IPS-20b (cell line): ENCODE measurements at regions not wholly inside any gene's neighbourhood (a gene's known extent, or its start where the extent isn't known, plus 50 kb on each side); places are given as distances from the start of the nearest gene placed in this dataset.
"Not testable (repeated sequence)": the region's sequence is repeated elsewhere in the genome, so short reads cannot be mapped to it uniquely, and the experiment has no call there.

ENCODE experiments used
- H3K27ac ChIP-seq: one replicate; pipeline ENCODE4 v1.5.1; 2013; ENCODE audit warnings: low read length
- H3K27me3 ChIP-seq: 2 replicates; pipeline ENCODE4 v1.6.1; 2013; ENCODE audit warnings: mild to moderate bottlenecking, low read length, inconsistent platforms; ENCODE audit not compliant: insufficient read depth
- H3K36me3 ChIP-seq: 2 replicates; pipeline ENCODE4 v1.6.1; 2013; ENCODE audit warnings: low read depth, mild to moderate bottlenecking, inconsistent platforms, low read length, moderate library complexity; ENCODE audit not compliant: insufficient read depth
- H3K4me1 ChIP-seq: 2 replicates; pipeline ENCODE4 v1.6.1; 2013; ENCODE audit warnings: mild to moderate bottlenecking, control low read depth, inconsistent platforms, low read length, moderate library complexity; ENCODE audit not compliant: insufficient read depth
- H3K4me3 ChIP-seq: 2 replicates; pipeline ENCODE4 v1.5.1; 2013; ENCODE audit warnings: mild to moderate bottlenecking, low read length, inconsistent platforms
- H3K9ac ChIP-seq: 2 replicates; pipeline ENCODE4 v1.6.1; 2013; ENCODE audit warnings: low read depth, mild to moderate bottlenecking, inconsistent platforms, low read length, moderate library complexity
- H3K9me3 ChIP-seq: 2 replicates; pipeline ENCODE4 v1.6.1; 2013; ENCODE audit warnings: mild to moderate bottlenecking, low read depth, low read length, inconsistent platforms; ENCODE audit not compliant: insufficient read depth

DNA sequence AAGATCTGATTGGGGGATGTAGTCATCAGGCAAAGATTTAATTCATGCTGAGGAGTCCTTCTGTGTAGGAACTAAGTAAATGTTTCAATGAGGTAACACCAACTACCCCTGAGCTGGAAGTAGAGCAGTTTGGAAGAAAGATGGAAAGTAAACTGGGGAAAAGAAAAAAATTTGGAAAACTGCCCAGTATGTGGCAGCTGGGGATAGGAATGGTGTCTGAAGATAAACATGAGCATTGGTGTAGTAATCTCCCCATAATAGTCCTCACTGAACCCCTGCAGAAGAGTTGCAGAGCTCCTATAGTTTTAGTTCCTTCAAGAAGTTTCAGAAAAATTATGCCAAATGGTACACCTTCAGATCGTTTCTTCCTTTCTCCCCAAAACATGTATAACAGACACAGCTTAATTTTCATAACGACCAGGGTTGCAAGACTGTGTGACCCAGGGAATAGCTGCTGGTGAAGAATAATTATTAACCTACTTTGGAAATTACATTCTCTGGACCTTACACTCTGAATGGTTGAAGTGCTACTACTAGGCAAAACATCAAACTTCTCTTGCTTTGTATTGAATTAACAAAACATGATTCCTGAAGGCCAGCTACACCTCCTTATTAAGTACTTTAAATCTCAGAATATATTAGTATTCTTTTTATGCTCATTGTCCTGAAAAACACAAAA is 446.4 kb upstream of the NRG3 start:
- H3K4me1 ChIP-seq: no peaks in the 10 kb centered on the region
- no peak overlapping the region for H3K27ac ChIP-seq
- no peaks in the 10 kb centered on the region for H3K36me3 ChIP-seq
- no peak overlapping the region for H3K4me3 ChIP-seq
- no peaks in the 10 kb centered on the region for H3K27me3 ChIP-seq
- no peak overlapping the region for H3K9ac ChIP-seq
- no peaks in the 10 kb centered on the region for H3K9me3 ChIP-seq

DNA sequence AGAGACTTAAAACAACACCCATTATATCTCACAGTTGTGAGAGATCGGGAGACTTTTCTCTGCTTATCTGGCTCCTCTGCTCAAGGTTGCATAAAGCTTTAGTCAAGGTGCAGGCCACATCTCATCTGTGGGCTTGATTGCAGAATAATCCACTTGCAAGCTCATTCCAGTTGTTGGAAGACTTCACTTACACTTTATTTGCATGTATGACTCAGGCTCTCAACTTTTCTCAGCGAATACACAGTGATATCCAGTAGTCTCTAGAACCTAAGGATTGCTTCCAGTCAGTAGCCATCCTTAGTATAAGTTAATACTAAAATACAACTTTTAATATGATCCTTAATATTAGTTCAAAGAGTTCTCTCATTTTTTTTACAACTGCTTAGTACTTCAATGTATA is 435.5 kb upstream of the NRG3 start:
- Histone ChIP-seq H3K4me3 (no peak overlapping the region), H3K9ac (no peak overlapping the region)

DNA sequence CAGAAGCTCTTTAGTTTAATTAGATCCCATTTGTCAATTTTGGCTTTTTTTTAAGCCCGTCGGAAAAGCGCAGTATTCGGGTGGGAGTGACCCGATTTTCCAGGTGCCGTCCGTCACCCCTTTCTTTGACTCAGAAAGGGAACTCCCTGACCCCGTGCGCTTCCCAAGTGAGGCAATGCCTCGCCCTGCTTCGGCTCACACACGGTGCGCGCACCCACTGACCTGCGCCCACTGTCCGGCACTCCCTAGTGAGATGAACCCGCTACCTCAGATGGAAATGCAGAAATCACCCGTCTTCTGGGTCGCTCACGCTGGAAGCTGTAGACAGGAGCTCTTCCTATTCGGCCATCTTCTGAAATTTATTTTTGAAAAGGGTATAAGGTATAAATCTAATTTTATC is 433.4 kb upstream of the NRG3 start:
- not testable (repeated sequence) for H3K27me3 ChIP-seq, H3K9me3 ChIP-seq, H3K4me1 ChIP-seq, H3K36me3 ChIP-seq, H3K27ac ChIP-seq, H3K4me3 ChIP-seq, H3K9ac ChIP-seq

More for the DNA sequence above, 435.5 kb upstream of the NRG3 start:
- Histone ChIP-seq H3K27me3 (no peaks in the 10 kb centered on the region), H3K4me1 (no peaks in the 10 kb centered on the region), H3K27ac (no peak overlapping the region), H3K9me3 (no peaks in the 10 kb centered on the region), H3K36me3 (no peaks in the 10 kb centered on the region)

DNA sequence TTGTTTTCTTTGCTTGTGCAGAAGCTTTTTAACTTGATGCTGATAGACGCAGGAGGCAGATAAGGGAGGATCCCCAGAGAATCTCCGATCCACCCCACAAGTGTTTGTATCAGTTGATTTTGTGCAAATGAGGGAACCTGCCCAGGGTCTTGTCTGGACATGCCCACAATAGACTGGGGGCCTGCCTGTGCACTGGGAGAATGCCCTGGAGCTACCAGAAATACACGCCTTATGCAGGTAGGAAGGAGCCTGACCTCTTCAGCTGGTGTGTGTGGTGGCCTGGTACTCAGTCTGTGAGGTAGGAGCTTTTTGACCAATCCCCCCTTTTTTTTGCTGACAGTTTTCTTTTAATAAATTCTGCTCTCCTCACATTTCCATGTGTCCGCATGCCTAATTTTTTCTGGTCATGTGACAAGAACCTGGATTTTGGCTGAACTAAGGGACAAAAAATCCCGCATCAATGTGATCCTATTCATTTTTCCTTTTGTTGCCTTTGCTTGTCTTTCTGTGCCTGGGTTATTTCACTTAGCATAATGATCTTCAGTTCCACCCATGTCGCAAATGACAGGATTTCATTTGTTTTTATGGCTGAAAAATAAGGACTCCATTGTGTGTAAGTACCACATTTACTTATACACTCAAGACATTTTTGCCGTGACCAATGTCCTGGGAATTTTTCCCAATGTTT is 430.6 kb upstream of the NRG3 start:
- Histone ChIP-seq H3K4me1 (no peaks in the 10 kb centered on the region), H3K27ac (no peak overlapping the region), H3K27me3 (no peaks in the 10 kb centered on the region), H3K4me3 (no peak overlapping the region), H3K9ac (no peak overlapping the region), H3K36me3 (no peaks in the 10 kb centered on the region), H3K9me3 (no peaks in the 10 kb centered on the region)

DNA sequence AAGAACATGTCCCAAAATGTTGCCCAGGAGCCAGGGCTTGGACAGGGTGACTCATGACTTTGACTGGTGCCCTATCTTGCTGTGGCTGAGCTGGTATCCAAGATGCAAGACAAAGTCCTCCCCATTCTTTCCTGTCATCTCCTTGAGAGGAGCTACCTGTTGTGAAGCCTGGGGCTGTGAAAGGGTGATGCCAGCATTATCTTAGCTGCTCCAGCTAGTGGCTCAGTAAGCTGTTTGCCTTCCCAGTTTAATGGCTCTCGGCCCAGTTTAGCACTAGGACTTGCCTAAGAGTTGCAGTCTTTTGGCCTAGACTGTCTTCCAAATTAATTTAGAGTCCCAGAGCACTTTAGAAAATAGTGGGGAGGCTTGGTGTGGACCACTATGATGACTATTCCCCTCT is 424.3 kb upstream of the NRG3 start:
- Histone ChIP-seq H3K27me3 (no peaks in the 10 kb centered on the region), H3K9me3 (no peaks in the 10 kb centered on the region), H3K4me1 (no peaks in the 10 kb centered on the region), H3K36me3 (no peaks in the 10 kb centered on the region), H3K27ac (no peak overlapping the region), H3K4me3 (no peak overlapping the region), H3K9ac (no peak overlapping the region)

DNA sequence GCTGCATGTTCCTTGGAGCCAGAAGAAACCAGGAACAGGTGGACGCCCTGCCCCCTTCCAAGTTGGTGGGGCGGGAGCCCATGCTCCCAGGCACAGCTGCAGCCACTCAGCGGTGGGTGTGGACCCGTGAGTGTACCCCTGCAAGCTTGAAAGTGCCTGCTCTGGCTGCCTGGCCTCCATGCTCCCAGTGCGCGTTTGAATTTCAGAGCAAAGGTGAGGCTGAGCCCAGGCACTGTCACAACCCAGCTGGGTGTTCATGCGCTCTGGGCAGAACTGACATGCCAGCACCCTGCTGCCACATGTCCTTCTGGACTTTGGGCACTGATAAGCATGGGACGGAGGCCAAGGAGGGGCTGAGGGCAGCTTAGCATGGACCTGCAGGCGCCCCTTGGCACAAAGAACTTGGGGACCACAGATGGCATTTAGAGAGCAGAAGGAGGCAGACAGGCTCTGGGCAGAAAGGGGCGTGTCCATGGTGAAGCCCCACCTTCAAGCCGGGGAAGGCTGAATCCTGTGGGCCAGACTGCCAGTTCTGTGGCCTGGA is 402.0 kb upstream of the NRG3 start:
- Histone ChIP-seq H3K4me3 (no peak overlapping the region), H3K27me3 (no peaks in the 10 kb centered on the region), H3K27ac (no peak overlapping the region), H3K36me3 (no peaks in the 10 kb centered on the region), H3K9me3 (peaks cover 17% of the 10 kb centered on the region; the same call in 1 of the 2 replicates), H3K4me1 (no peaks in the 10 kb centered on the region), H3K9ac (no peak overlapping the region)

DNA sequence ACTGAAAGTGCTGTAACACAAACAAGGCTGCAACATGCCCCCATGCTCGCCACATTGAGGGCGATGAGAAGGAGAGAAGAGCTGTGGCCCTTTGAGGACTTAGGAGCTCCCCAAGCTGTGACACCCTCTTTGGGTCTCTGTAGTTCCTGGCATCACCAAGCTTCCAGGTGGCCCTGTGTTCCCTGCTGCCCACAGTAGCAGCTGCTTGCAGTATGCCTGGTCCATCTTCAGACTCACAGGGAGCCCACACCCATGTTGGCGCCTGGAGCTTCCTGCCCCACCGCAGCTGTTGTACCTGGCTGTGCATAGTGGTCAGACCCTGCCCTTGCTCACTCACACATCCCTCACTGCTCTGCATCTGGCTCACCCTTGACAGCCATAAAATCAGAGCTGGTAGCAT is 401.2 kb upstream of the NRG3 start:
- Histone ChIP-seq H3K4me3 (no peak overlapping the region), H3K9me3 (peaks cover 17% of the 10 kb centered on the region; the same call in 1 of the 2 replicates), H3K4me1 (no peaks in the 10 kb centered on the region), H3K9ac (no peak overlapping the region), H3K27me3 (no peaks in the 10 kb centered on the region), H3K27ac (no peak overlapping the region), H3K36me3 (no peaks in the 10 kb centered on the region)

DNA sequence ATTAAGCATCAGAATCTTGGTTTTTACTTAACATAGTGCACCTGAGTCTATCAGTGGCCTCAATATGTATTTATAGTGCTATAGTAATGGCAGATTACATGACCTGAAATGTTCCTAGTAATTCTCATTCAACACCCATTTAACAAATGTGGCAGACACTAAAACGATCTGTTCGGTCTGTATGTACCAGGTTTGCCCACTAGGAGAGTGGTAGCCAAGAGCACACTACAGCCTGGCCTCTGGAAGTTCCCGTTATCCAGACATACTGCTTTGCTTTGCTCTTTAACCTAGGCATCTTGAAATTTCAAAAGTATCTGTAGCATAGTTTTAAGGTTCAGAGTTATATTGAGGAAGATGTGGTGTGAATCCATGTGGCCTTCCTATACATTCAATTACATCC is 395.7 kb upstream of the NRG3 start:
- no peaks in the 10 kb centered on the region for H3K9me3 ChIP-seq
- no peak overlapping the region for H3K27ac ChIP-seq
- no peak overlapping the region for H3K9ac ChIP-seq
- H3K4me3 ChIP-seq: no peak overlapping the region
- H3K4me1 ChIP-seq: no peaks in the 10 kb centered on the region
- H3K36me3 ChIP-seq: no peaks in the 10 kb centered on the region
- no peaks in the 10 kb centered on the region for H3K27me3 ChIP-seq

DNA sequence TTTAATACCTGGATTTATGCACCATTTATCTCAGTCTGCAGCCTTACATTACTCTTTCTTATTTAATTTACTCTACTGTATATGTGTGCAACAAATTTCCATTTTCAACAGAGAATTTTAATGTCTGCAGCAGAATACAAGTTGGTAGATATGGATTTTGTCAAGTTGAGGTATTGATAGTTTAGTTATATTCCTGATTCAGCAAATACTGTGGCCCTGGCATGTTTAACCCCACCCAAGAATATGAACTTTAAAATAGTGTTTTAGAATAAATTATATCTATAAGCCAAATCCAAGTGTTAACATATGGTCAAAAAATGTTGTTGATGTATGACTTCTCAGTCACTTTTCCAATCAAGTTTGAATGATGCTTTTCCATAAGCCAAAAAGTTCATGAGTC is 378.4 kb upstream of the NRG3 start:
- no peak overlapping the region for H3K9ac ChIP-seq
- H3K4me1 ChIP-seq: no peaks in the 10 kb centered on the region
- no peaks in the 10 kb centered on the region for H3K9me3 ChIP-seq
- no peaks in the 10 kb centered on the region for H3K27me3 ChIP-seq
- no peaks in the 10 kb centered on the region for H3K36me3 ChIP-seq
- H3K27ac ChIP-seq: no peak overlapping the region
- H3K4me3 ChIP-seq: no peak overlapping the region

DNA sequence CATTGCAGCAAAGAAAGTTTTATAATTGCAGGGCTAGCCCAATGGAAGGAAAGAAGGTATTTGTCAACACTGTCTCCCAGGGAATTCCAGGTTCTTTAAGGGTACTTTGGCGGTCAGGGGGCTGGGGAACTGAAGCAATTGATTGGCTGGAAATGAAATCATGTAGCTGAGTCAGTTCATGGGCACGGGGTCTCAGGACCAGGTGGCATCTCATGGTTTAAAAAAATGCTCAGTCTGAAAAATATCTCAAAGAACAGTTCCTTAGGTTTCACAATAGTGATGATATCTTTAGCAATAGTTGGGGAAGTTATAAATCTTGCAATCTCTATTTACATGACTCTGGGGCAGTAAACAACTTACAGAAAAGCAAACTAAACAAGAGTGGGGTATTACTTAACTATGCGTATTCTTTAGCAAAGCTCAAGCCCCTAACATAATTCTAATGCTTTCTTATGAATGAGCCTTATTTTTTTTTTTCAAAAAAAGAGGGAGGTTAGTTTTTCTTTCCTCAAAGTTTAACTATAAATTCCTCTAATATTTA is 376.9 kb upstream of the NRG3 start:
- Histone ChIP-seq H3K9me3 (no peaks in the 10 kb centered on the region), H3K36me3 (no peaks in the 10 kb centered on the region), H3K27ac (no peak overlapping the region), H3K4me1 (no peaks in the 10 kb centered on the region), H3K4me3 (no peak overlapping the region), H3K27me3 (no peaks in the 10 kb centered on the region), H3K9ac (no peak overlapping the region)

DNA sequence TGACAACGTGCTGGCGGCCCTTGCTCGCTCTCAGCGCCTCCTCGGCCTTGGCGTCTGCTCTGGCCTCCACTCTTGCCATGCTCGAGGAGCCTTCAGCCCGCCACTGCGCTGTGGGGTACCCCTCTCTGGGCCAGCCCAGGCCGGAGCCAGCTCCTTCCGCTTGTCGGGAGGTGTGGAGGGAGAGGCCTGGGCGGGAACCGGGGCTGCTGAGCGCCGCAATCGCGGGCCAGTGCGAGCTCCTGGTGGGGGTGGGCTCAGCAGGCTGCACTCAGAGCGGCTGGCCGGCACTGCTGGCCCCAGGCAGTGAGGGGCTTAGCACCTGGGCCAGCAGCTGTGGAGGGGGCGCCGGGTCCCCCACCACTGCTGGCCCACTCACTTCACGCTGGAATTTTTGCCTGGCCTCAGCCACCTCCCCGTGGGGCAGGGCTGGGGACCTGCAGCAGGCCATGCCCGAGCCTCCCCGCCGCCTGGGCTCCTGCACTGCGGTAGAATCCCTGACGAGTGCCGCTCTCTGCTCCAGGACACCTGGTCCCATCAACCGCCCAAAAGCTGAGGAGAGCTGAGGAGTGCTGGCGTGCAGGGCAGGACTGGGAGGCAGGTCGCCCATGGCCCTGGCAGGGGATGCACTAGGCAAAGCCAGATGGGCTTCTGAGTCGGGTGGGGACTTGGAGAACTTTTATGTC is 372.2 kb upstream of the NRG3 start:
- Histone ChIP-seq H3K36me3 (no peaks in the 10 kb centered on the region), H3K27ac (no peak overlapping the region), H3K27me3 (no peaks in the 10 kb centered on the region), H3K4me1 (no peaks in the 10 kb centered on the region), H3K9ac (no peak overlapping the region), H3K9me3 (no peaks in the 10 kb centered on the region), H3K4me3 (no peak overlapping the region)
